ENCODE measurements at regions not wholly inside any gene's neighbourhood (a gene's known extent, or its start where the extent isn't known, plus 50 kb on each side); places are given as distances from the start of the nearest gene placed in this dataset.
"Not testable (repeated sequence)": the region's sequence is repeated elsewhere in the genome, so short reads cannot be mapped to it uniquely, and the experiment has no call there.

DNA sequence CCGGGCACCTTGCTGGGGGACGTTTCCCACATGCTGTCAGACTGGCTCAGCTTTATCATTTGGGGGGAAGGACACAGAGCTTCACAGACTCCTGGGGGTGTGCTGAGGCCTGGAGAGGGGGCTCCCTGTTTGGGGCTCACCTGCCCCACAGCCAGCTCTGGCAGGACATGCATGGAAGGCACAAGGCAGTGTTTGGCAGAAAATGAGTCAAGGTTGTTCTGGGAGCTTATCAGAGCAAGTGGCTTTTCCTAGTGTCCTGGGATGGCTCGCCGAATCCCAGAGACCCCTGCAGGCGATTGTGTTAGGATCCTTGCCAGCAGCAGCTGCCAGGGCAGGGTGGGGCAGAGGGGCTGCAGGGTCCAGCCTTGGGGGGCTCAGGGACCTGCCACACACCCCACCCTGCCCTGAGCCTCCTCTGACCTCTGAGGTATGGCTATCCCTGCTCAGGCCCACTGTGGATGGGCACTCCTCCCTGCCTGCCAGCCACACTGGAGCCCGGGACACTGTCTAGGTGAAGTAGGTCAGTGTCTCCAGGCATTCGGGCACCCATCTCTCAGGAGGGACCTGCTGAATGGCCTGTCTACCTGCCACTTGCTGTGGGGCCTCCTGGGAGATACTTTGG lies 1323.0 kb downstream of the BRD1 start:
- in situ Hi-C loops (cut with MboI; ENCODE audit: low sequenced_read_pairs): no loop called here

DNA sequence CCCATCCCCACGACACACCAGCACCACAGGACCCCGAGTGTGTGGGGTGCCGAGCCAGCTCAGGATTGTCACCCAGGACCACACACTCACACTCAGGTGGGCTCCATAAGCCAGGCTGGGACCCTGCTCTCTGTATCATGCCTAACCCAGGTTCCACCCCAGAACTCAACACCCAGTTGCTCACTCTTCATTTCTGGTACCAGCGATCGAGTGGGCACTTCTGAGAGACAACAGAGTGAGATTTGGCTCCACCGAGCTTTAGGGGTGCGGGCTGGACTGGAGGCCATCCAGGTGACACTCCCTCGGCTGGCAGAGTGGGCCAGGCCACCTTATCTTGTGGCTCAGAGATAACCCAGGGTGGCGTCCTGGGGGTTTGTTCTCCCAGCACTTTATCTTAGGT lies 1323.8 kb downstream of the BRD1 start:
- in situ Hi-C loops (cut with MboI; ENCODE audit: low sequenced_read_pairs): no loop called here

DNA sequence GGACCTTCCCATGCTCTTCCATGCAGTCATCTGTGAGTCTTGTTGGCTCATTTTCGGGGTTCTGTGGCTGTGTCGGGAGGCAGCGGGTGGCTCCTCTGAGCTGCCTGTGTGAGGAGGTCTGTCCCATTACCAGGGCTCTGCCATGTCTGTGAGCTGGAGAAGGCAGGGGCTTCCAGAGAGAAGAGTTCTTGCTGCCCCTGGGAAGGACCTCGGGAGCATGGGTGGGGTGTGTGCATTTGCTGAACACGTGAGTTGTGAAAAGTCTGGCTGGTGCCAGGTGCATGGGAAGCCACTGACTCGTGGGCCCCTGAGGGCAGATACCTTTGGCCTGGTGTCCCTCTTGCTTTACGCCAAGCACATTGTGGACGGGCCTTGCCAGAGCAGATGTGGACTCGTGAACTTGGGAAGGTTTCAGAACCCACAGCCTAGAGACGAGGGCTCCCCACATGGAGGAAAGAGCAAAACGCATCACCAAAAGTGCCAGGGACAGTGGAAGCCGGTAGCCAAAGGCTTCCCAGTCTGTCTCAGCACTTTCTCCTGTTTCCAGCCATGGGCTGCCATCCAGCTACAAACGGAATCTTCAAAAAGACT lies 1324.5 kb downstream of the BRD1 start:
- in situ Hi-C loops (cut with MboI; ENCODE audit: low sequenced_read_pairs): no loop called here

DNA sequence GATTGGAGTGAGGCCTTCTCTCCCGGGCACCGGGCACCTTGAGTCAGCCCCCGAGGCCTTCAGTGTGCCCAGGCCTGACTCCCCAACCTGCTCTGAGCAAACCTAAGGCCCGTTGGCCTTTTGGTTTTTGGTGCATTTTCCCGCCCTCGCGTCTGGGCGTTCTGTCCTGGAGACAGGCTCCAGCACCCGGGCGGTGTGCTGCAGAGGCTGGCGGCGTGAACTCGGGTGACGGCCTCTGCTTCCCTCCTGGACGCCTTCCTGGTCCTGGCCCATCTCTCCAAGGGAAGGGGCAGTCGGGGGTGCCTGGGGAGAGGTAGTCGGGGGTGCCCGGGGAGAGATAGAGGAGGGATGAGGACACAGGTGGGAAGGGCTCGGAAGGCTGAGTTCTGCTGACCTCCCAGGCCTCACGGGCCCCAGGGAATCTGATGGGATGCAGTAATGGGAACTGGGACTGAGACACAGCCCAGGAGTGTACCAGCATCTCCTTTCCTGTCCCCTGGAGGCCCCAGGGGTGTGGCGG lies 1326.4 kb downstream of the BRD1 start:
- in situ Hi-C loops (cut with MboI; ENCODE audit: low sequenced_read_pairs): no loop called here

DNA sequence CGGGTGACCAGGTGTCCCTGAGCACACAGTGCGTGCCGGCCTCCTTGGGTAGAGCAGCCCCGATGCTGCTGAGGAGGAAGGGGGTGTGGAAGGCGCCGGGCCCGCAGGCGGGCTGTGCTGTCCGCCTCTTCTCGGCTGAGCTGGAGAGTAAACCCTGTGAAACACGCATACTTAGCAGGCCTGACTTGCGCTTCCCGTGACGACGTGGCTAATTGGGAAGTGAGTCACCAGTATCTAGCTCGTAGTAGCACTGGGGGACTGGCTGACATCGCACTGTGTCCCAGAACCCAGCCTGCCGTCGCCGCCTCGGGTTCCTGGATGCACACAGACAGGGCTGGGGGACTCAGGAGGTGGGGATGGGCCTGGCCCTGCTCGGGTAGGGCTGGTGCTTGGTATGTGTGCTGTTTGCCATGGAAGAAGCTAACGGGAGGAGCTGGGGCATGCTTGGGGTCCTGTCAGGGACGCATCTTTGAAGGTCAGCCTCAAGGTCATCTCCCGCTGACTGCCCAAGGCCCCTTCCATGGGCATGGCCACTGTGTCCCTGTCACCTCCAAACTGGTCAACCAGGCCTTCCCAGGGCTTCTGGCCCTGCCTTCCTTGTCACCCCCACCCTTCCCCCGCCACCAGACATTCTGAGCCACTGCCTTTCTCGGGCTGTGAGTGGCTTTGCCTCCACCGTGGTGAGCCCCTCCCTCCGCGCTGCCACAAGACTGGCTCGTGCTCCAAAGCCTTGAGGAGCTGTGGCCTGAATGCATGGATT lies 1327.0 kb downstream of the BRD1 start:
- in situ Hi-C loops (cut with MboI; ENCODE audit: low sequenced_read_pairs): no loop called here

DNA sequence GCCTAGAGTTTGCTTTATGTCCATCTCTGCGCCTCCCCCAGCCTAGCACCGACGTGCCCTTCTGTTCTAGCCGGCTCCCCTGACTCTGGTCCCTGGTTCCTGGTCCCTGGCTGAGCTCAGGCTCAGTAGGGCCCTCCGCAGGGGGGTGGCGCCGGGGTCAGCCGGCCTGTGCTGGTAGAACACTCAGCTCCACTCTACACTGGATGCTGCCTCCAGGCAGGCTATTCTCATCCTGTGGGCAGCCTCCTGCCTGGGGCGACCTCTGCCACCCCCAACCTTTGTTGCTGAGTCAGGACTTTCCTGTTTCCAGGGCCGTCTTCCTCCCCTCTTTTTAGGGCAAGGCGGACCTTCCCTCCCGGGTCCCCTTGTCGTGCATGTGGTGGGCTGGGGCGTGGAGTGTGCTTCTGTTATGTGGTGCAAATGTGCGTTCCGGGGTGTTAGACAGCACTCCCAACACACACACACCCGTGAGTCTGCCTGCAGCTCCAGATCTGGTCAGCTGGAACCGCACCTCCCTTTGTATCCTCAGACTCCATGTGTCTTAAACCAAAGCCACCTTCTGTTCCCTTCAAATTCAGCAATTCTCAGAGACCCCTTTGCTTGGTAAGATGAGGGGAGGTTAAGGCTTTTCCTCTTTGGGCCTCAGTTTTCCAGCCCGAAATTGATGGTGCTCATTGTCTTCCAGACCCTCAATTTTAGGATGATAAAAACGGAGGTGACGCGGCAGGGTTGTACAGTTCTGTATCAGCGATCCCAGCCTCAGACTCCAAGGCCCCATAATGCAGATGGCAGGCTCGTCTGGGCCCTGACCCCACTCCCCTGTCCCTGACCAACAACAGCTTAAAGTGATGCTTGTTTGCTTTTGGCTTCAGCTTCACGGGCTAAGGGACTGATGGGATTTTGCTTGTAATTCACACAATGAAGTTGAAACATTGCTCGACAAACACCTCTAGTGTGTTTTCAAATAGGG lies 1327.9 kb downstream of the BRD1 start:
- in situ Hi-C loops (cut with MboI; ENCODE audit: low sequenced_read_pairs): no loop called here

DNA sequence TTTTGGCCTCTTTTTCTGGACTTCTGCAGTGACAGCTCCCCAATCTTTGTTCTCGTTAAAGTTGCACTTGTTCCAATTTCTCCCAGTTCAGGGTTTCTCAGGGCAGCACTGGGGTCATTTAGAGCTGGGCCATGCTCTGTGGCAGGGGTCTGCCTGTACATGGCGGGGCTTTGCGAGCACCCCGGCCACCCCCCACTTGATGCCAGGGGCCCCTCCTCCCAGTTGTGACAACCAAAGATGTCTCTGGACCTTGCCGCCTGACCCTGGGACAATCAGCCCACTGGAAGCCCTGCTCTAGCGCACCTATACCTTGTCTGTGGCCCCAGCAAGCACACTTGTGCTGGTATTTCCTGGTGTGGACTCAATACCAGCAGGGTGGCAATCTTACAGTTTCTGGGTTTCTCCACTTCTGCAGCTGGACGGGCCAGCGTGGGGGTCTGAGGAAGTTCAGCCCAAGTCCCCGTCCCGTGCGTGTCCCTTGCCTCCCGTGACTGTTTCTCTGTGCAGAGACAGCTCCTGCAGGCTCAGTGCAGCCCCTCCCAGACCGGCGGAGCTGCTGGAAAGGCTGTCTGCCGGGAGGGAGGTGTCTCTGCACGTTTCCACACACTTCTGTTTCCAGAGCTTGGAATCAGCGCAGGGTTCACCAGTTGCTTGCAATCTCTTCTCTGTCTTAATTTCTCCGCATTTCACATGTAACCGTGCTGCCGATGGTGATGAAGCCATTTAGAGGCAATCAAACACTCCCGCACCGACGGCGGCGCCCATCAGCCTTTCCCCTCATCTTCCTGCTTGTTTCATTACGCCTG lies 1328.9 kb downstream of the BRD1 start:
- in situ Hi-C loops (cut with MboI; ENCODE audit: low sequenced_read_pairs): no loop called here

DNA sequence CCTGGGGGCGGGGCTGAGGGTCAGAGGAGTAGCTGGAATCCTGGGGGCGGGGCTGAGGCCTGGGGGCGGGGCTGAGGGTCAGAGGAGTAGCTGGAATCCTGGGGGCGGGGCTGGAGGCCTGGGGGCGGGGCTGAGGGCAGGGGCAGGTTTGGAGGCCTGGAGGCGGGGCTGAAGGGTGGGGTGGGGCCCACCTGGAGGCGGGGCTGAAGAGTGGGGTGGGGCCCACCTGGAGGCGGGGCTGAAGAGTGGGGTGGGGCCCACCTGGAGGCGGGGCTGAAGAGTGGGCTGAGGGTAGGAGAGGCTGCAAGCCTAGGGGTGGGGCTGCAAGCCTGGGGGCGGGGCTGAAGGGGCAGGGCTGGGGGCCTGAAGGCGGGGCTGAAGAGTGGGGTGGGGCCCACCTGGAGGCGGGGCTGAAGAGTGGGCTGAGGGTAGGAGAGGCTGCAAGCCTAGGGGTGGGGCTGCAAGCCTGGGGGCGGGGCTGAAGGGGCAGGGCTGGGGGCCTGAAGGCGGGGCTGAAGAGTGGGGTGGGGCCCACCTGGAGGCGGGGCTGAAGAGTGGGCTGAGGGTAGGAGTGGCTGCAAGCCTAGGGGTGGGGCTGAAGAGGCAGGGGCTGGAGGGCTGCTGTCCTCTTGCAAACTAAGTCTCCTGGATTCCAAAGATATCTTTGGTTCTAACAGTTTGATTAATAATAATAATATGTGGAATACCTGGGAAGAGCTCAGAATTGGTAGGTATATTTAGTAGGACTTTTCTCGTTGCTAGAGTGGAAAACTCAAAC lies 1329.7 kb downstream of the BRD1 start:
- in situ Hi-C loops (cut with MboI; ENCODE audit: low sequenced_read_pairs): not testable (repeated sequence)

DNA sequence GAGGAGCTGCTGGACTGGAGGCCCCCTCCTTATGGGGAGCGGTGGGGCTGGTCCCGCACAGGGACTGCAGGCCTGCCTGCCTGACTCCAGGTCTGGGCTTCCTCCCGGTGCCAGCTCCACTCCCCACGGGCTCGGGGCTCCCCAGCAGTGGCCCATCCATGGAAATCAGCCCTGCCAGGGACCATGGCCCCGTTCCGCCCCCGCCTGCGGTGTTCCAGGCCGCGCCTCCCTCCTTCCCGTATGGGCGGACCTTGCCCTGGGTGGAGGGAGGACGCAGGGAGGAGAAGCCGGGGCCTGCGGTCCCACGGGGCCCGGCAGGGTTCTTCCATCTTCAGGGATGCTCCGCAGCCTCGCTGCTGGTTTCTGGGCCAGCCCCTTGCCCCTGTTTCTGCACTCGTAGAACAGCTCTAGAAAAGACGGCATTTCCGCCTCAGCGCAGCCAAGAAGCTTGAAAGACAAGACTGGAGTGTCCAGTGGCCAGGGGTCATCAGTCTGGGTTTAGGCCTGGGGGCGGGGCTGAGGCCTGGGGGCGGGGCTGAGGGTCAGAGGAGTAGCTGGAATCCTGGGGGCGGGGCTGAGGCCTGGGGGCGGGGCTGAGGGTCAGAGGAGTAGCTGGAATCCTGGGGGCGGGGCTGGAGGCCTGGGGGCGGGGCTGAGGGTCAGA lies 1330.6 kb downstream of the BRD1 start:
- in situ Hi-C loops (cut with MboI; ENCODE audit: low sequenced_read_pairs): no loop called here

DNA sequence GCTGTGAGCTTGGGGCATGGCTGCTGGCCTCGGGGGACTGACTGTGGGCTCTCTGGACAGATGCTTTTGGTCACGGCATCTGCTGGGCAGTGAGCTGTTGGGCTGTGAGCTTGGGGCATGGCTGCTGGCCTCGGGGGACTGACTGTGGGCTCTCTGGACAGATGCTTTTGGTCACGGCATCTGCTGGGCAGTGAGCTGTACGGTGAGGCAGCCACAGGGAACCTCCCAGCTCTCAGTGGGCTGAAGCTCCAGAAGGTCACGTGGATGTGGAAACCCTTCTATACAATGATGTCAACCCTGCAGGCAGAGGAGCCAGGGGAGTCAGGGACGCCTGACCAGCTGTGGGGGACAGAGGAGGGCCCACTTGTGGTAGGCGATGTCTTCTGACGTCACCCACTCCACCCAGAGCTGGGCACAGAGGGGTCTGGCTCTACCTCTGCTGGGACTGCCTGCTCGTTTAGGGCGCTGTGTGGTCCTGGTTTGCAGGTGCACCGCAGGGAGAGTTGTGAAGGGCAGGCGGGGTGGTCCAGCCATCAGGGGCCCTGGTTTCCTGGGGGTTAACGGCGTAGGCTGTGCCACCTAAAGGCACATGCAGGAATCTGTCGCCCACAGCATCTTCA lies 1331.3 kb downstream of the BRD1 start:
- in situ Hi-C loops (cut with MboI; ENCODE audit: low sequenced_read_pairs): no loop called here

DNA sequence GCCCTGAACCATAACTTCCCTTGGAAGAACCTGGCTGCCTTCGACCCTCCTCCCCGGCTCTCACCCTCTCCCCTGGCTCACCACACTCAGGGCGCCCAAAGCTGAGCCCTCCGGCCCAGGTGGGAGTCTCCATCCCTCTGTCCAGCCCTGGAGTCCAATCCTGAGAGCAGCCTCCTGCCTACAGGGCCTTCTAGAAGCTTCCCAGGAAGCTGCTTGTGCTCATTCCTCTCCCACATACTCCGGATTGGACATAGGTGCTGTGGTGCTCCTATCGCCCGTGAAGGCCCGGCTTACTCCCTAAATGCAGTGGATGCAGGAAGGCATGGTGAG lies 1332.0 kb downstream of the BRD1 start:
- in situ Hi-C loops (cut with MboI; ENCODE audit: low sequenced_read_pairs): no loop called here

DNA sequence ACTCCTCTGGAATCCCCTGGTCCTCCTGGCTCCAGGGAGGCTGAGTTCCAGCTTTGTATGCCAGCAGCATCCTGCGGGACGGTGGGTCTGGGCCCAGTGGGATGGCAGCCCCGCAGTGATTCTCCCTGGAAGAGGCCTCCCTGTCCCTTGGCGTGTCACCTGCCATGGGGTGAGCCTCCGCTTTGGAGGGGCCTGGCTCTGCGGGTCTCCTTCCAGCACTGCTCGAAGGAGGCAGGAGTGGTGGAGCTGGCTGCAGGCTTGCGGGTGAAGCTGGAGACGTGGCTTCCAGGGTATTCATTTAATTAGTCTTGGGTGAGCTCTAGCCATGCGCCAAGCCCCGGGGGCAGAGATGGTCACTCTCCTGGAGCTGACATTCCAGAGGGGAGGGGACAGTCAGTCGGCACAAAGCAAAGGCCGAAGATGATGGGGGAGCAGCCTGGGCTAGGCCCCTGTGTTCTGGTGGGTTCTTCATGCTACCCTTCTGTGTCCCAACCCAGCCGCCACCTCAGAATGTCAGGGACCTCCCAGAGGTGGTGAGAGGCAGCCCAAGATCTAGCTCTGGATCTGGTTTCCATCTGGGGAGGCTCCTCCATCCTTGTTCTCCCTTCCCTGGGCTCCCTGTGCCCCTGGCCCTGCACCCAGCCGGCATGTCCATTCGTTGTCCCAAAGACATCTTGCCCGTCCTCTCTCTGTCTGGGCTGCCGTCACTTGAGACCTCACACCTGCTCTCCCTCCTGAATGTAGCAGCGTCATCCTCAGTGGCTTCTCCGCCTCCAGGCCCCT lies 1332.5 kb downstream of the BRD1 start:
- in situ Hi-C loops (cut with MboI; ENCODE audit: low sequenced_read_pairs): no loop called here

DNA sequence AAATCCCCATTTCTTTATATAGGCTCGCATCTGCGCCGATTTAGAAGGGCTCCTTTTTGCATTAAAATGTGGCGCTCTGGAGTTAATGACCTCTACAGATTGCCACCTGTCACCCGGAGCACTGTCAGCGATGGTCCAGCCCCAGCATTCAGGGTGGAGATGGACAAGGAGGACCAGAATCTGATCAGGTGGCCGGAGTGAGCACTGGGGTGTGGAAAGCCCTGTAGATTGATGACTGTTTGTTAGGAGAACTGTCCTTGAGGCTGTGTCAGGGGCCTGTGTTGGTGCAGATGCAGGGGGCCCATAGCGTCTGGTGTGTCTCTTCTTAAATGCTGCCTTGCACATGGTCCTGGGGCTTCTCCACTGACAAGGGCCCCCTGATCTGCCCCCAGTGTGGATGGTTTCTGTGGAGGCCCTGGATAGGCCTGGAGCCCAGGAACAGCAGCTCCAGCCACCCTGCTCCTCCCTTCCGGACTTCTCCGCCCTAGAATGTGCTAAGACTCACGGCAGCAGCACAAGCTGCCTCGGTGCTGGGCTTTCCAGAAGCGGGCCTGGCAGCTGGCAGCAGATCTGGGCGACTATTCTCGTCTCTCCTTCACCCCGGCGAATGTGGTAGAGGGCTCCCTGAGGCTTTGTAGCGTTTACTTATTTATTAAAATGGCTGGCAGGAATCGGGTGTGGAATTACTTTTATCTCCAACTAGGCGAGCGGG lies 1333.3 kb downstream of the BRD1 start:
- in situ Hi-C loops (cut with MboI; ENCODE audit: low sequenced_read_pairs): no loop called here

DNA sequence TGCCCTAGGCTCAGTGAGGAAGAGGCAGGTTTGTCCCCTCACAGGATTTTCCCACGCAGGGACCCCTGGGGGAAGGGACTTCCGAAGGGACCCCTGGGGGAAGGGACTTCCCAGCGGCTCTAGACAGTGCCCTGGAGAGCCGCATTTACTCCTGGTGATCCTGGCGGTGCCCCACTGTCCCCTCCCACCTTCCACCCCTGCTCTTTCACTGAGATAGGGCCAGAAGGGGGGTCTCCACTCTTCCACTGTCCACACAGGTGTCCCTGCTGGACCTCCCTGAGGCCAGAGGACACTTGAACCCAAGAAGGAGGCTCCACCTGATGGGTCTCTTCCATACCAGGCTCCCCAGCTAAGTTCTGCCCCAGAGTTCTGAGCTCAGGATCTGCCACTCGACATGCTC lies 1333.9 kb downstream of the BRD1 start:
- in situ Hi-C loops (cut with MboI; ENCODE audit: low sequenced_read_pairs): no loop called here

DNA sequence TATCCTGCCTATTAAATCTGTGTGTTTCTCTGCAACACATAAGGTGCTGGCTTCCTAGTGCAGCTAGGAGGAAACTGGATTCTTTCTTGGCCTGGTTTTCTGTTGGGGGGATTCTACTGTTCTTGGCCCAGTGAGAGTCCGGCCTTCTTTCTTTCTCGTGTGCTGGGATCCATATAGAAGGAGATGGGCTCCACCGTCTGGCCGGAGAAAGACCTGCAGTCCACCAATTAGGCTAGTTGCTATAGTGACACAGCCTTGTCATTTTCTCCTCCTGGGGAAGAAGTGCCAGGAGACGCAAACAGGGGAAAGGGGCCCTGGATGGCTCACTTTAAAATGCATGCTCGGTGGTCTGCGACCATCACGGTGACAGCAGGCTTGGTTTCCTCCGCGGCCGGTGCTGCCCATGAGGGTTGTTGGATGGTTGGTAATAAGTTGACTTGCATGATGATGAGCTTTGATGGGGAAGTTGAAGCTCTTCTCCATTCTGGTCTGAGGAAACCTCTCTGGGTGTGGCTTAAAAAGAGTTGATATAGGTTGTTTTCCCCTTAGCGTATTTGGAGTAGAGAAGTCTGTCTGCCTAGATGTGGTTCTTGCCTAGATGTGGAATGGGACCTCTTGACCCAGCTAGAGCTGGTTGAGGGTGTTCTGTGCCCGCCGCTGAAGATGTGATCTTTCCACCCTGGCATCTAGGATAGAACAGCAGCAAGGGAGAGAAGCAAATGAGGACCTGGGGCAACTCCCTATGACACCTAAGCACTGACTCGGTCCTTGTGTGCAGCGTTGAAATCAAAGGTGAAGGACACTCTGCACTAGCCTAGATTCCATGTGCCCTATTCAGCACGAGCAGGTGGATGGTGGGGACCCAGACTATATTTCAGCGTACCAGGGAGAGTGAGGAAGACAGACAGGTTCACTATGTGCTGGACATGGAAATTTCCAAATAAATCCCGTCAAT lies 1335.0 kb downstream of the BRD1 start:
- in situ Hi-C loops (cut with MboI; ENCODE audit: low sequenced_read_pairs): no loop called here

DNA sequence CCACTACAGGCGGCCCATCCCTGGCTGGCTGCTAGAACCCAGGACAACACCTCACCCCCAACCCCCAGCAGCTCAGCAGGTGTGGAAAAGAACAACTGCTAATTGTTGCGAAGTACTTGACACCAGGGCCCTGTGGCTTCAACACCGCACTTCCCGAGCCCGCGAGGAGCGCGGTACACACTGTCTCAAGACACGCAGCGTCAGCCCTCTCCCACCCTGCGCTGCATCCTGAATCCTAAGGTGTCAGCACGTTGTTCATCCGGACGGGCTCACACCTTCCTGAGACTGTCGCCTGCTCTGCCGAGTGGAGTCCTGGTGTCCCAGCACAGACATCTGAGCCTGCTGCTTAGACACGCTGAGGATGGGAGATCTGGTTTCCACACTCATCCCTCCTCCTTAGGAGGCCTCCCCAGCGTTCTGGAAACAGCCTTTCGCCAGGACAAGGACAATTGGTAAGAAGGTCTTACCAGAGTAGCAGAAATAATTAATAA lies 1336.2 kb downstream of the BRD1 start:
- in situ Hi-C loops (cut with MboI; ENCODE audit: low sequenced_read_pairs): no loop called here
